ENCODE measurements at regions not wholly inside any gene's neighbourhood (a gene's known extent, or its start where the extent isn't known, plus 50 kb on each side); places are given as distances from the start of the nearest gene placed in this dataset.

DNA sequence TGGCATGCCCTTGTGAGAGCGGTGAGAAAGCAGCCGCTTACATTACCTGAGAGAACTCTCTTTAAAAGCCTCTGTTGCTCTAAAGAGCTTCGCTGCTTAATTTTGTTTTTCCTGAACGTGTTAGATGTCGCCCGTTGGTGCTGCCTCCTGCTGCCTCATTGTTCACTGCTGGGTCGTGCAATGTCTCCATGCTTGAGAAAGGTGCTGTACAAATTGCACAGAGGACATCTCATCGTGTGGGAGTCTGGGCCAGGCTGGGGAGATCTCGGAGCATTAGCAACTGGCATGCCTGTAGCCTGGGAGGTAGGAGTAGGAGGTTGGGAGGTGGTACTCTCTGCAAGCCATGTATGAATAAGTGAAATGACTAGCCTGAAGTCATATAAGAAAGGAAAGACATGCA, 686.0 kb downstream of the NOVA1 start:
- Histone ChIP-seq H2AFZ (no peak overlapping the region), H3K27ac (no peak overlapping the region), H3K4me1 (no peaks in the 10 kb centered on the region), H3K79me2 (no peaks in the 10 kb centered on the region), H3K4me3 (ENCODE audit: low read depth, low read length) (no peak overlapping the region), H3K9me3 (ENCODE audit: control insufficient read depth, low read length) (no peaks in the 10 kb centered on the region), H3K27me3 (ENCODE audit: control insufficient read depth, insufficient read depth, low read length) (no peaks in the 10 kb centered on the region), H3K36me3 (ENCODE audit: control insufficient read depth, insufficient read depth, low read length) (no peaks in the 10 kb centered on the region), H3K9ac (no peak overlapping the region), H3K4me2 (ENCODE audit: low read length) (no peak overlapping the region)
- TF ChIP-seq CTCF (IDR thresholded peaks at IDR 0.05) = no peak

GRCh38 chr14:25909045-25909747, 688.6 kb downstream of the NOVA1 start:
- Histone ChIP-seq H3K27ac (no peak overlapping the region), H3K36me3 (ENCODE audit: control insufficient read depth, insufficient read depth, low read length) (no peaks in the 10 kb centered on the region), H3K4me3 (ENCODE audit: low read depth, low read length) (no peak overlapping the region), H3K4me1 (no peaks in the 10 kb centered on the region), H3K9ac (no peak overlapping the region), H3K4me2 (ENCODE audit: low read length) (no peak overlapping the region), H3K27me3 (ENCODE audit: control insufficient read depth, insufficient read depth, low read length) (no peaks in the 10 kb centered on the region), H3K79me2 (no peaks in the 10 kb centered on the region), H2AFZ (no peak overlapping the region), H3K9me3 (ENCODE audit: control insufficient read depth, low read length) (no peaks in the 10 kb centered on the region)
- no peak for TF ChIP-seq CTCF (IDR thresholded peaks at IDR 0.05)

- H3K4me1 ChIP-seq = no peaks in the 10 kb centered on the region
- H3K27me3 ChIP-seq (ENCODE audit: control insufficient read depth, insufficient read depth, low read length) = no peaks in the 10 kb centered on the region
- H3K27ac ChIP-seq = no peak overlapping the region
- no peak overlapping the region for H3K4me3 ChIP-seq (ENCODE audit: low read depth, low read length)
- H2AFZ ChIP-seq = no peak overlapping the region
- no peak overlapping the region for H3K9ac ChIP-seq
- H3K4me2 ChIP-seq (ENCODE audit: low read length) = no peak overlapping the region
- H3K79me2 ChIP-seq = no peaks in the 10 kb centered on the region
- no peaks in the 10 kb centered on the region for H3K36me3 ChIP-seq (ENCODE audit: control insufficient read depth, insufficient read depth, low read length)
- no peak for TF ChIP-seq CTCF (IDR thresholded peaks at IDR 0.05)
- H3K9me3 ChIP-seq (ENCODE audit: control insufficient read depth, low read length) = no peaks in the 10 kb centered on the region
Observed at GRCh38 chr14:25908277-25909044, 689.4 kb downstream of the NOVA1 start.

- H3K9me3 ChIP-seq (ENCODE audit: control insufficient read depth, low read length) = no peaks in the 10 kb centered on the region
- no peak overlapping the region for H3K4me2 ChIP-seq (ENCODE audit: low read length)
- H3K4me3 ChIP-seq (ENCODE audit: low read depth, low read length) = no peak overlapping the region
- no peaks in the 10 kb centered on the region for H3K36me3 ChIP-seq (ENCODE audit: control insufficient read depth, insufficient read depth, low read length)
- no peaks in the 10 kb centered on the region for H3K4me1 ChIP-seq
- no peaks in the 10 kb centered on the region for H3K27me3 ChIP-seq (ENCODE audit: control insufficient read depth, insufficient read depth, low read length)
- no peak overlapping the region for H2AFZ ChIP-seq
- no peak overlapping the region for H3K27ac ChIP-seq
- no peak overlapping the region for H3K9ac ChIP-seq
- no peaks in the 10 kb centered on the region for H3K79me2 ChIP-seq
- no peak for TF ChIP-seq CTCF (IDR thresholded peaks at IDR 0.05)
Observed at GRCh38 chr14:25904446-25904845, 693.4 kb downstream of the NOVA1 start.
